Esophagus squamous epithelium (tissue), 5 donors: ENCODE measurements at regions not wholly inside any gene's neighbourhood (a gene's known extent, or its start where the extent isn't known, plus 50 kb on each side); places are given as distances from the start of the nearest gene placed in this dataset.

ENCODE experiments used
- DNase-seq: peaks from one replicate; lab custom pipeline; 2025; lab: John Stamatoyannopoulos, UW
- H3K27ac ChIP-seq, 4 donors: fragments of 200-600 bp; sonication (generic); one replicate each; pipeline ENCODE4 v1.5.1; 2016 to 2019; ENCODE audit warnings: mild to moderate bottlenecking in 1 of 4
- H3K27me3 ChIP-seq, 4 donors: fragments of 200-600 bp; sonication (generic); 1 replicate in 3 of 4; 2 replicates in 1 of 4; pipeline versions ENCODE4 v1.5.1 to v1.6.0; 2017 to 2021; ENCODE audit warnings: antibody characterized with exemption in 1 of 4
- H3K36me3 ChIP-seq, 3 donors: fragments of 200-600 bp; sonication (generic); one replicate each; pipeline ENCODE4 v1.5.1; 2016 to 2019
- H3K4me1 ChIP-seq, 3 donors: fragments of 200-600 bp; sonication (generic); one replicate each; pipeline ENCODE4 v1.5.1; 2017 to 2019
- H3K4me3 ChIP-seq, 4 donors: fragments of 200-600 bp; sonication (generic); 1 replicate in 3 of 4; 2 replicates in 1 of 4; pipeline ENCODE4 v1.5.1; 2016 to 2019; ENCODE audit warnings: mild to moderate bottlenecking in 2 of 4, moderate library complexity in 1 of 4
- H3K9me3 ChIP-seq, 3 donors: fragments of 200-600 bp; sonication (generic); one replicate each; pipeline ENCODE4 v1.5.1; 2016 to 2019
- POLR2A ChIP-seq, 4 donors: fragments of 450-650 bp; IDR thresholded peaks; one replicate each; pipeline ENCODE4 v1.6.1; 2017; ENCODE audit warnings: antibody characterized with exemption in 4 of 4, mild to moderate bottlenecking in 4 of 4, moderate library complexity in 3 of 4
- whole genome bisulfite sequencing, 2 donors: methylation state at CpG; one replicate each; pipeline ENCODE4 v1.1.5; 2018; 5-methylcytosine and 5-hydroxymethylcytosine counted together
- intact Hi-C: fragments of 100-400 bp; cut with DNase I; formaldehyde crosslinking; loops from one replicate; pipeline ENCODE4 v1.15.0; 2022
- TF ChIP-seq, protein P1 (sequence below), 6 experiments: fragments of 450-650 bp in 4 of 6; fragments of 200-600 bp in 2 of 6; sonication (generic) in 2 of 6; IDR thresholded peaks; one replicate each; pipeline ENCODE4 v1.5.1; 2016 to 2019; ENCODE audit warnings: antibody characterized with exemption in 6 of 6, mild to moderate bottlenecking in 4 of 6, moderate library complexity in 4 of 6
- donor health status: DM: yes; HTN: yes; CAD: no.

GRCh38 chr14:75370416-75371205 lies 57.2 kb upstream of the JDP2 start:
- intact Hi-C loops: no loop called here
- TF ChIP-seq POLR2A (IDR thresholded peaks at IDR 0.05): no peak
- TF ChIP-seq, protein P1, sequence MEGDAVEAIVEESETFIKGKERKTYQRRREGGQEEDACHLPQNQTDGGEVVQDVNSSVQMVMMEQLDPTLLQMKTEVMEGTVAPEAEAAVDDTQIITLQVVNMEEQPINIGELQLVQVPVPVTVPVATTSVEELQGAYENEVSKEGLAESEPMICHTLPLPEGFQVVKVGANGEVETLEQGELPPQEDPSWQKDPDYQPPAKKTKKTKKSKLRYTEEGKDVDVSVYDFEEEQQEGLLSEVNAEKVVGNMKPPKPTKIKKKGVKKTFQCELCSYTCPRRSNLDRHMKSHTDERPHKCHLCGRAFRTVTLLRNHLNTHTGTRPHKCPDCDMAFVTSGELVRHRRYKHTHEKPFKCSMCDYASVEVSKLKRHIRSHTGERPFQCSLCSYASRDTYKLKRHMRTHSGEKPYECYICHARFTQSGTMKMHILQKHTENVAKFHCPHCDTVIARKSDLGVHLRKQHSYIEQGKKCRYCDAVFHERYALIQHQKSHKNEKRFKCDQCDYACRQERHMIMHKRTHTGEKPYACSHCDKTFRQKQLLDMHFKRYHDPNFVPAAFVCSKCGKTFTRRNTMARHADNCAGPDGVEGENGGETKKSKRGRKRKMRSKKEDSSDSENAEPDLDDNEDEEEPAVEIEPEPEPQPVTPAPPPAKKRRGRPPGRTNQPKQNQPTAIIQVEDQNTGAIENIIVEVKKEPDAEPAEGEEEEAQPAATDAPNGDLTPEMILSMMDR (IDR thresholded peaks at IDR 0.05): no peak
- H3K9me3 ChIP-seq: no peaks in the 10 kb centered on the region
- no peak overlapping the region for H3K27ac ChIP-seq
- no peaks in the 10 kb centered on the region for H3K36me3 ChIP-seq
- no peaks in the 10 kb centered on the region for H3K27me3 ChIP-seq
- 90 to 94% methylated on average over 2 of the region's 2 CpGs for WGBS, 2 donors
- H3K4me3 ChIP-seq: no peak overlapping the region
- no peaks in the 10 kb centered on the region for H3K4me1 ChIP-seq
- no peak for DNase-seq

- intact Hi-C loops: no loop called here
- no peak for DNase-seq
- H3K36me3 ChIP-seq: no peaks in the 10 kb centered on the region
- no peaks in the 10 kb centered on the region for H3K9me3 ChIP-seq
- TF ChIP-seq, protein P1 (IDR thresholded peaks at IDR 0.05): no peak
- no peak for TF ChIP-seq POLR2A (IDR thresholded peaks at IDR 0.05)
- no peak overlapping the region for H3K27ac ChIP-seq
- no peaks in the 10 kb centered on the region for H3K27me3 ChIP-seq
- no peak overlapping the region for H3K4me3 ChIP-seq
- H3K4me1 ChIP-seq: no peaks in the 10 kb centered on the region
- 91 to 100% methylated on average over 2 of the region's 2 CpGs for WGBS, 2 donors
Measured at GRCh38 chr14:75371297-75371696, 56.5 kb upstream of the JDP2 start.

- intact Hi-C loops: no loop called here
- 44 to 45% methylated on average over 5 of the region's 5 CpGs for WGBS, 2 donors
- no peaks in the 10 kb centered on the region for H3K4me1 ChIP-seq
- no peak for TF ChIP-seq POLR2A (IDR thresholded peaks at IDR 0.05)
- TF ChIP-seq, protein P1 (IDR thresholded peaks at IDR 0.05): no peak
- DNase-seq: no peak
- H3K27me3 ChIP-seq: no peaks in the 10 kb centered on the region
- no peak overlapping the region for H3K4me3 ChIP-seq
- no peak overlapping the region for H3K27ac ChIP-seq
- no peaks in the 10 kb centered on the region for H3K9me3 ChIP-seq
- no peaks in the 10 kb centered on the region for H3K36me3 ChIP-seq
Measured at GRCh38 chr14:75372260-75372659, 55.6 kb upstream of the JDP2 start.

GRCh38 chr14:75373133-75373532 lies 54.7 kb upstream of the JDP2 start:
- Histone ChIP-seq H3K9me3 (no peaks in the 10 kb centered on the region), H3K4me1 (no peaks in the 10 kb centered on the region), H3K27ac (no peak overlapping the region), H3K4me3 (no peak overlapping the region), H3K27me3 (no peaks in the 10 kb centered on the region), H3K36me3 (no peaks in the 10 kb centered on the region)
- TF ChIP-seq, protein P1 (IDR thresholded peaks at IDR 0.05): no peak
- no peak for TF ChIP-seq POLR2A (IDR thresholded peaks at IDR 0.05)
- WGBS, 2 donors: 64% methylated on average over 3 of the region's 3 CpGs
- intact Hi-C loops: no loop called here
- no peak for DNase-seq

DNA sequence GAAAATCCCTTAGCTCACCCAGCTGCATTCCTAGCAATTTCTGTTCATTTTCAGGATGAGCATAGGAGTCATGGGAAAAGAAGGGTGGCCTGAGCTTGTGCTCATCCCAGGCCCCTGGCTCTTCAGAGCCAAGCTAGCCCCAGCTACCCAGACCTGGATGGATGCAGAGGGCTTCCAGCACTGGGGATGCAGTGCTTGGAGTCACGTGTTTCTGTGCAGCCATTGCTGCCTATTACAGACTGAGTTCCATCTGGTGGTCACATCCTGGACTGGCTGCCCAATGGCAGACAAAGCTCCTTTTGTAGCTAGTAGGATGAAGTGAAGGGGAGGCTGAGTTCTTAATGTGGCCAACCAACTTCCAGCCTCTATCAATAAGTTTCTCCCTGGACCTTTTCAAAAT lies 54.2 kb upstream of the JDP2 start:
- intact Hi-C loops: no loop called here
- Histone ChIP-seq H3K4me1 (no peaks in the 10 kb centered on the region), H3K27me3 (no peaks in the 10 kb centered on the region), H3K27ac (no peak overlapping the region), H3K9me3 (no peaks in the 10 kb centered on the region), H3K36me3 (no peaks in the 10 kb centered on the region), H3K4me3 (no peak overlapping the region)
- WGBS, 2 donors: 89 to 100% methylated on average over 1 of the region's 1 CpG
- TF ChIP-seq, protein P1 (IDR thresholded peaks at IDR 0.05): no peak
- TF ChIP-seq POLR2A (IDR thresholded peaks at IDR 0.05): no peak
- no peak for DNase-seq
